ENCODE measurements at regions not wholly inside any gene's neighbourhood (a gene's known extent, or its start where the extent isn't known, plus 50 kb on each side); places are given as distances from the start of the nearest gene placed in this dataset.

- no peak for TF ChIP-seq NANOG (IDR thresholded peaks at IDR 0.05; ENCODE audit: borderline replicate concordance)
Measured at GRCh38 chr7:115701141-115701540, 329.4 kb downstream of the TFEC start (continued).

DNA sequence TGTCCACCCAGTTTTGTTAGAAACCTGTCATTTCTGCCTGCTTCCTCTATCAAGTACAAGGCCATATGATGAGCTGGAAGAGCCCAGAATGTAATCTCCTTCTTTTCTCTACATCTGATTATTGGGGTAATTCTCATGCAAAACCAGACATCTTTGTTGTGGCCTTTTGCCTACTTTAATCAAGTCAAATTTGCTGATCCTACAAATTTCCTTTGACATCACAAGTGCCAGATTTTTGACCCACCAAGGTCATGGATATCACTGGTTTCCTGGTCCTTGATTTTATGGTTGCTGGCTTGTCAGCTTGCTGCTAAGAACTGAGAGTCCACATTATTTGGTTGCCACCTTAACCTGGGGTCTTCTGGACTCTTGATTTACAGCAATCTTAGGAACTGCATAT is 336.1 kb downstream of the TFEC start:
- Histone ChIP-seq H3K27ac (ENCODE audit: low read depth) (no peak overlapping the region), H2AFZ (no peak overlapping the region), H3K27me3 (ENCODE audit: insufficient read depth) (no peaks in the 10 kb centered on the region), H4K20me1 (replicated peaks; ENCODE audit: insufficient read depth) (no peaks in the 10 kb centered on the region), H3K4me2 (no peak overlapping the region), H3K36me3 (ENCODE audit: insufficient read depth) (no peaks in the 10 kb centered on the region), H3K9me2 (ENCODE audit: insufficient read depth) (no peaks in the 10 kb centered on the region), H3K79me2 (replicated peaks; ENCODE audit: insufficient read depth) (no peaks in the 10 kb centered on the region), H3K4me3 (no peak overlapping the region), H3K4me1 (ENCODE audit: insufficient read depth) (no peaks in the 10 kb centered on the region), H3F3A (replicated peaks; ENCODE audit: low read depth) (no peaks in the 10 kb centered on the region)
- no peaks in the 10 kb centered on the region for H3K36me3 Mint-ChIP-seq (ENCODE audit: low read depth)
- H3K27me3 Mint-ChIP-seq (ENCODE audit: insufficient read depth, low read depth, poor library complexity): no peaks in the 10 kb centered on the region
- H3K4me3 Mint-ChIP-seq: no peak overlapping the region
- TF ChIP-seq ZNF462 (CRISPR knock-in tag; IDR thresholded peaks at IDR 0.05): no peak
- TF ChIP-seq ETS1 (IDR thresholded peaks at IDR 0.05): no peak
- TF ChIP-seq JUNB (IDR thresholded peaks at IDR 0.05; ENCODE audit: unreplicated experiment): no peak
- no peak for TF ChIP-seq REST (IDR thresholded peaks at IDR 0.05; ENCODE audit: unreplicated experiment)
- no peak for TF ChIP-seq ZNF114 (CRISPR knock-in tag; IDR thresholded peaks at IDR 0.05)
- TF ChIP-seq EZH2 (IDR thresholded peaks at IDR 0.05; ENCODE audit: low read depth, unreplicated experiment): no peak
- no peak for TF ChIP-seq CTCF (conservative IDR thresholded peaks at IDR 0.05; ENCODE audit: low read depth in 2 of 2)
- TF ChIP-seq CREB1 (CRISPR knock-in tag; IDR thresholded peaks at IDR 0.05; ENCODE audit: low read depth): no peak
- DNase-seq (ENCODE audit: low spot score) (no peak), ATAC-seq (no peak)
- H3K4me1 Mint-ChIP-seq: peaks cover 3% of the 10 kb centered on the region; the same call in 1 of the 3 replicates
- no peaks in the 10 kb centered on the region for H3K9me3 Mint-ChIP-seq
- no peak overlapping the region for H3K27ac Mint-ChIP-seq
